ENCODE measurements at regions not wholly inside any gene's neighbourhood (a gene's known extent, or its start where the extent isn't known, plus 50 kb on each side); places are given as distances from the start of the nearest gene placed in this dataset.
A peak's percentile ranks its signal among the peaks of the same experiment; 100 is the strongest.

GRCh38 chr6:128599036-128599435 lies 78.6 kb upstream of the PTPRK start:
- no peak overlapping the region for H2BK15ac ChIP-seq (replicated peaks; ENCODE audit: low read depth)
- H4K8ac ChIP-seq (ENCODE audit: low read depth, low read length): no peak overlapping the region
- no CpG with 5 or more reads among the region's 2 CpGs for WGBS (ENCODE audit: extremely low coverage, insufficient coverage, low lambda C conversion rate)

GRCh38 chr6:128598571-128598970 lies 78.2 kb upstream of the PTPRK start:
- no peak overlapping the region for H3K27ac ChIP-seq (ENCODE audit: low read depth, low read length)
- no peak overlapping the region for H4K5ac ChIP-seq (ENCODE audit: low read length)
- H3K4me2 ChIP-seq (ENCODE audit: low read length): no peak overlapping the region
- no peak overlapping the region for H4K8ac ChIP-seq (ENCODE audit: low read depth, low read length)
- DNase-seq: peak; percentile 10
- WGBS (ENCODE audit: extremely low coverage, insufficient coverage, low lambda C conversion rate): no CpG with 5 or more reads among the region's 2 CpGs
- no peak overlapping the region for H2BK5ac ChIP-seq (ENCODE audit: low read length)
- no peaks in the 10 kb centered on the region for H3K79me2 ChIP-seq (ENCODE audit: control insufficient read depth, insufficient read depth, low read length)
- no peak overlapping the region for H2BK15ac ChIP-seq (replicated peaks; ENCODE audit: low read depth)
- no peak overlapping the region for H2AK5ac ChIP-seq (ENCODE audit: low read length)
- H3K56ac ChIP-seq (ENCODE audit: low read length): no peak overlapping the region
- H3K9ac ChIP-seq (ENCODE audit: low read length): no peak overlapping the region
- no peaks in the 10 kb centered on the region for H3K27me3 ChIP-seq (ENCODE audit: insufficient read depth, low read length, poor library complexity)
- peaks cover 6% of the 10 kb centered on the region for H3K4me1 ChIP-seq (ENCODE audit: control insufficient read depth, low read depth, low read length)
- no peak overlapping the region for H3K18ac ChIP-seq (ENCODE audit: low read length)
- no peak overlapping the region for H3K23ac ChIP-seq (ENCODE audit: low read length)
- H3K36me3 ChIP-seq (ENCODE audit: control insufficient read depth, insufficient read depth, low read length): no peaks in the 10 kb centered on the region
- H3K4me3 ChIP-seq (ENCODE audit: low read length): no peak overlapping the region
- no peaks in the 10 kb centered on the region for H3K79me1 ChIP-seq (ENCODE audit: low read length)
- no peak overlapping the region for H3K4ac ChIP-seq (ENCODE audit: low read depth, low read length)
- no peak overlapping the region for H2BK120ac ChIP-seq (ENCODE audit: low read depth, low read length)

More at GRCh38 chr6:128599036-128599435, 78.6 kb upstream of the PTPRK start:
- Histone ChIP-seq H3K36me3 (ENCODE audit: control insufficient read depth, insufficient read depth, low read length) (no peaks in the 10 kb centered on the region), H3K9ac (ENCODE audit: low read length) (no peak overlapping the region), H3K27me3 (ENCODE audit: insufficient read depth, low read length, poor library complexity) (no peaks in the 10 kb centered on the region), H4K5ac (ENCODE audit: low read length) (no peak overlapping the region), H3K23ac (ENCODE audit: low read length) (no peak overlapping the region), H3K4me1 (ENCODE audit: control insufficient read depth, low read depth, low read length) (peaks cover 6% of the 10 kb centered on the region), H3K4me2 (ENCODE audit: low read length) (no peak overlapping the region), H2BK5ac (ENCODE audit: low read length) (no peak overlapping the region), H3K27ac (ENCODE audit: low read depth, low read length) (no peak overlapping the region), H3K79me1 (ENCODE audit: low read length) (no peaks in the 10 kb centered on the region), H2AK5ac (ENCODE audit: low read length) (no peak overlapping the region), H3K4me3 (ENCODE audit: low read length) (no peak overlapping the region), H3K18ac (ENCODE audit: low read length) (no peak overlapping the region), H3K4ac (ENCODE audit: low read depth, low read length) (no peak overlapping the region), H2BK120ac (ENCODE audit: low read depth, low read length) (no peak overlapping the region), H3K79me2 (ENCODE audit: control insufficient read depth, insufficient read depth, low read length) (no peaks in the 10 kb centered on the region), H3K56ac (ENCODE audit: low read length) (no peak overlapping the region)
- DNase-seq: no peak

GRCh38 chr6:128597956-128598355 lies 77.6 kb upstream of the PTPRK start:
- Histone ChIP-seq H2BK120ac (ENCODE audit: low read depth, low read length) (no peak overlapping the region), H3K23ac (ENCODE audit: low read length) (no peak overlapping the region)

GRCh38 chr6:128597004-128597403 lies 76.6 kb upstream of the PTPRK start:
- H2BK15ac ChIP-seq (replicated peaks; ENCODE audit: low read depth): no peak overlapping the region
- H3K4me1 ChIP-seq (ENCODE audit: control insufficient read depth, low read depth, low read length): peaks cover 6% of the 10 kb centered on the region
- H3K79me2 ChIP-seq (ENCODE audit: control insufficient read depth, insufficient read depth, low read length): no peaks in the 10 kb centered on the region
- H3K4ac ChIP-seq (ENCODE audit: low read depth, low read length): no peak overlapping the region
- no peaks in the 10 kb centered on the region for H3K27me3 ChIP-seq (ENCODE audit: insufficient read depth, low read length, poor library complexity)
- no peak overlapping the region for H4K8ac ChIP-seq (ENCODE audit: low read depth, low read length)
- no peak overlapping the region for H3K56ac ChIP-seq (ENCODE audit: low read length)
- no peak overlapping the region for H3K4me2 ChIP-seq (ENCODE audit: low read length)
- no peaks in the 10 kb centered on the region for H3K36me3 ChIP-seq (ENCODE audit: control insufficient read depth, insufficient read depth, low read length)
- no peak overlapping the region for H3K4me3 ChIP-seq (ENCODE audit: low read length)
- H3K9ac ChIP-seq (ENCODE audit: low read length): no peak overlapping the region
- no peak overlapping the region for H2AK5ac ChIP-seq (ENCODE audit: low read length)
- H2BK5ac ChIP-seq (ENCODE audit: low read length): no peak overlapping the region
- no peak overlapping the region for H2BK120ac ChIP-seq (ENCODE audit: low read depth, low read length)
- no peak overlapping the region for H4K5ac ChIP-seq (ENCODE audit: low read length)
- no peak overlapping the region for H3K18ac ChIP-seq (ENCODE audit: low read length)
- DNase-seq: no peak
- H3K23ac ChIP-seq (ENCODE audit: low read length): no peak overlapping the region
- H3K27ac ChIP-seq (ENCODE audit: low read depth, low read length): no peak overlapping the region
- no peaks in the 10 kb centered on the region for H3K79me1 ChIP-seq (ENCODE audit: low read length)

More at GRCh38 chr6:128597956-128598355, 77.6 kb upstream of the PTPRK start:
- Histone ChIP-seq H3K27me3 (ENCODE audit: insufficient read depth, low read length, poor library complexity) (no peaks in the 10 kb centered on the region), H4K5ac (ENCODE audit: low read length) (no peak overlapping the region), H3K18ac (ENCODE audit: low read length) (no peak overlapping the region), H3K36me3 (ENCODE audit: control insufficient read depth, insufficient read depth, low read length) (no peaks in the 10 kb centered on the region), H3K4me3 (ENCODE audit: low read length) (no peak overlapping the region), H2AK5ac (ENCODE audit: low read length) (no peak overlapping the region), H3K56ac (ENCODE audit: low read length) (no peak overlapping the region), H3K4me2 (ENCODE audit: low read length) (no peak overlapping the region), H3K4me1 (ENCODE audit: control insufficient read depth, low read depth, low read length) (peaks cover 6% of the 10 kb centered on the region), H2BK5ac (ENCODE audit: low read length) (no peak overlapping the region), H3K79me2 (ENCODE audit: control insufficient read depth, insufficient read depth, low read length) (no peaks in the 10 kb centered on the region), H2BK15ac (replicated peaks; ENCODE audit: low read depth) (no peak overlapping the region), H3K79me1 (ENCODE audit: low read length) (no peaks in the 10 kb centered on the region), H4K8ac (ENCODE audit: low read depth, low read length) (no peak overlapping the region), H3K27ac (ENCODE audit: low read depth, low read length) (no peak overlapping the region), H3K4ac (ENCODE audit: low read depth, low read length) (no peak overlapping the region), H3K9ac (ENCODE audit: low read length) (no peak overlapping the region)
- no peak for DNase-seq

- Histone ChIP-seq H3K9ac (ENCODE audit: low read length) (no peak overlapping the region), H3K79me1 (ENCODE audit: low read length) (no peaks in the 10 kb centered on the region), H2AK5ac (ENCODE audit: low read length) (no peak overlapping the region), H2BK120ac (ENCODE audit: low read depth, low read length) (no peak overlapping the region), H3K36me3 (ENCODE audit: control insufficient read depth, insufficient read depth, low read length) (no peaks in the 10 kb centered on the region), H3K27ac (ENCODE audit: low read depth, low read length) (no peak overlapping the region), H3K27me3 (ENCODE audit: insufficient read depth, low read length, poor library complexity) (no peaks in the 10 kb centered on the region), H3K18ac (ENCODE audit: low read length) (no peak overlapping the region), H4K5ac (ENCODE audit: low read length) (no peak overlapping the region), H2BK5ac (ENCODE audit: low read length) (no peak overlapping the region), H3K56ac (ENCODE audit: low read length) (no peak overlapping the region), H3K4me3 (ENCODE audit: low read length) (no peak overlapping the region), H3K4me2 (ENCODE audit: low read length) (no peak overlapping the region), H3K4ac (ENCODE audit: low read depth, low read length) (no peak overlapping the region), H3K23ac (ENCODE audit: low read length) (no peak overlapping the region), H4K8ac (ENCODE audit: low read depth, low read length) (no peak overlapping the region), H3K4me1 (ENCODE audit: control insufficient read depth, low read depth, low read length) (peaks cover 4% of the 10 kb centered on the region), H2BK15ac (replicated peaks; ENCODE audit: low read depth) (no peak overlapping the region), H3K79me2 (ENCODE audit: control insufficient read depth, insufficient read depth, low read length) (no peaks in the 10 kb centered on the region)
- no peak for DNase-seq
- WGBS (ENCODE audit: extremely low coverage, insufficient coverage, low lambda C conversion rate): no CpG with 5 or more reads among the region's 1 CpG
Observed at GRCh38 chr6:128595544-128595943, 75.1 kb upstream of the PTPRK start.

GRCh38 chr6:128586095-128586494 lies 65.7 kb upstream of the PTPRK start:
- no peak for DNase-seq
- WGBS (ENCODE audit: extremely low coverage, insufficient coverage, low lambda C conversion rate): no CpG with 5 or more reads among the region's 1 CpG
- H3K4me1 ChIP-seq (ENCODE audit: control insufficient read depth, low read depth, low read length): no peaks in the 10 kb centered on the region

More at GRCh38 chr6:128586095-128586494, 65.7 kb upstream of the PTPRK start:
- Histone ChIP-seq H2AK5ac (ENCODE audit: low read length) (no peak overlapping the region), H3K18ac (ENCODE audit: low read length) (no peak overlapping the region), H4K5ac (ENCODE audit: low read length) (no peak overlapping the region), H3K36me3 (ENCODE audit: control insufficient read depth, insufficient read depth, low read length) (no peaks in the 10 kb centered on the region), H3K27ac (ENCODE audit: low read depth, low read length) (no peak overlapping the region), H4K8ac (ENCODE audit: low read depth, low read length) (no peak overlapping the region), H3K27me3 (ENCODE audit: insufficient read depth, low read length, poor library complexity) (no peaks in the 10 kb centered on the region), H2BK15ac (replicated peaks; ENCODE audit: low read depth) (no peak overlapping the region), H3K79me2 (ENCODE audit: control insufficient read depth, insufficient read depth, low read length) (no peaks in the 10 kb centered on the region), H3K9ac (ENCODE audit: low read length) (no peak overlapping the region), H3K23ac (ENCODE audit: low read length) (no peak overlapping the region), H2BK120ac (ENCODE audit: low read depth, low read length) (no peak overlapping the region), H2BK5ac (ENCODE audit: low read length) (no peak overlapping the region), H3K4me2 (ENCODE audit: low read length) (no peak overlapping the region), H3K4ac (ENCODE audit: low read depth, low read length) (no peak overlapping the region), H3K4me3 (ENCODE audit: low read length) (no peak overlapping the region), H3K79me1 (ENCODE audit: low read length) (no peaks in the 10 kb centered on the region), H3K56ac (ENCODE audit: low read length) (no peak overlapping the region)

Data from mesendoderm (in vitro differentiated cells).